ENCODE measurements at regions not wholly inside any gene's neighbourhood (a gene's known extent, or its start where the extent isn't known, plus 50 kb on each side); places are given as distances from the start of the nearest gene placed in this dataset.

DNA sequence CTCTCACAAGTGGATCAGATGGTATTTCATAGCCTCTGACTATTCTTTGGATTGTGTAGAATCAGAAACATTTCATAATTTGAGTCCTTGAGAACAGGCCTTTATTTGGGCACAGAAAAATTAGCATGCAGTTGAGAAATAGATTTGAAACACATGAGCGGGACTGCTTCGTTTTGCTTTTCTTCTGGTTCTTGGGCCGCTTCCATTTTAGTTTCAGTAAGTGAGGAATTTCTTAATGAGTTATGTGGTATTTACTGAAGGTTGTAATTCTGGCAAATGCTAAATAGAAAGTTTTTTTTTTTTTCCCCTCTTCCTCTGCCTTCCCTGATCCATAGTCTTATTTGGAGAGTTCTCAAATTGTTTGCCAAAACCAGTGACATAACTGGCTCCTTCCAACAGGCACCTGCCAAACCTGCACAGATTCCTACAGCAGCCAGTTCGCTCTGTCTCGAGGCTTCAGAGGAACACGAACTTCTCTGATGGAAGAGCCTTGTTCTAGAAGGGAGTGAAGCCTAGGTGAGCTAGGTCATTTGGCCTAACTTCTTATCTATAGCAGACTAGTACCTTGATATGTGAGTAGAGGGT lies 71.2 kb upstream of the SLC28A3 start:
- Histone ChIP-seq H3K27me3 (no peaks in the 10 kb centered on the region), H3K4me3 (no peak overlapping the region), H3K36me3 (no peaks in the 10 kb centered on the region), H3K4me1 (no peaks in the 10 kb centered on the region), H3K27ac (no peak overlapping the region), H3K9me3 (no peaks in the 10 kb centered on the region)
- no peak for DNase-seq
- 76 to 85% methylated on average over 6 of the region's 6 CpGs for WGBS, 2 donors
- TF ChIP-seq POLR2AphosphoS5 (IDR thresholded peaks at IDR 0.05) (no peak), POLR2A (IDR thresholded peaks at IDR 0.05) (no peak), EP300 (IDR thresholded peaks at IDR 0.05) (no peak), CTCF (IDR thresholded peaks at IDR 0.05) (no peak)
- intact Hi-C loops (cut with DNase I): no loop called here

DNA sequence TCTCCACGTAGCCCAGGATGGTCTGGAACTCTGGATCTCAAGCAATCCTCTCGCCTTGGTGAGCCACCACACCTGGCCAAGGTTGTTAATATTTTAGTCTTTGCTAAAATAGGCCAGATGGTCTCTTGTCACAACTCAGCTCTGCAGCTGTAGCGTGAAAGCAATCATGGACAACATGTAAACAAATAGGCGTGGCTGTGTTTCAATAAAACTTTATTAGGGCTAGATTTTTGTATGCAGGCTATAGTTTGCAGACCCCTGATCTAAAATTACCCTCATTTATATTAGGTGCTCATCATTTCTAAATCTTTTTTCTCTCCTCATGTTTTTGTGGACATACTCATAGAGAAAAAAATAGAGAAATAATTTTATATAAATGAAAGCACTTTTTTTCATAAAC lies 72.1 kb upstream of the SLC28A3 start:
- no peaks in the 10 kb centered on the region for H3K27me3 ChIP-seq
- H3K9me3 ChIP-seq: no peaks in the 10 kb centered on the region
- no peak overlapping the region for H3K4me3 ChIP-seq
- no peaks in the 10 kb centered on the region for H3K36me3 ChIP-seq
- 39 to 75% methylated on average over 4 of the region's 4 CpGs for WGBS, 2 donors
- TF ChIP-seq POLR2A (IDR thresholded peaks at IDR 0.05) (no peak), POLR2AphosphoS5 (IDR thresholded peaks at IDR 0.05) (no peak), CTCF (IDR thresholded peaks at IDR 0.05) (no peak), EP300 (IDR thresholded peaks at IDR 0.05) (no peak)
- no peaks in the 10 kb centered on the region for H3K4me1 ChIP-seq
- no peak overlapping the region for H3K27ac ChIP-seq
- intact Hi-C loops (cut with DNase I): no loop called here
- DNase-seq: no peak

GRCh38 chr9:84413301-84413700 lies 72.7 kb upstream of the SLC28A3 start:
- Histone ChIP-seq H3K36me3 (no peaks in the 10 kb centered on the region), H3K27ac (no peak overlapping the region), H3K4me3 (no peak overlapping the region), H3K4me1 (no peaks in the 10 kb centered on the region), H3K27me3 (no peaks in the 10 kb centered on the region), H3K9me3 (no peaks in the 10 kb centered on the region)
- TF ChIP-seq POLR2A (IDR thresholded peaks at IDR 0.05) (no peak), EP300 (IDR thresholded peaks at IDR 0.05) (no peak), CTCF (IDR thresholded peaks at IDR 0.05) (no peak), POLR2AphosphoS5 (IDR thresholded peaks at IDR 0.05) (no peak)
- 74 to 84% methylated on average over 3 of the region's 3 CpGs for WGBS, 2 donors
- no peak for DNase-seq
- intact Hi-C loops (cut with DNase I): no loop called here

DNA sequence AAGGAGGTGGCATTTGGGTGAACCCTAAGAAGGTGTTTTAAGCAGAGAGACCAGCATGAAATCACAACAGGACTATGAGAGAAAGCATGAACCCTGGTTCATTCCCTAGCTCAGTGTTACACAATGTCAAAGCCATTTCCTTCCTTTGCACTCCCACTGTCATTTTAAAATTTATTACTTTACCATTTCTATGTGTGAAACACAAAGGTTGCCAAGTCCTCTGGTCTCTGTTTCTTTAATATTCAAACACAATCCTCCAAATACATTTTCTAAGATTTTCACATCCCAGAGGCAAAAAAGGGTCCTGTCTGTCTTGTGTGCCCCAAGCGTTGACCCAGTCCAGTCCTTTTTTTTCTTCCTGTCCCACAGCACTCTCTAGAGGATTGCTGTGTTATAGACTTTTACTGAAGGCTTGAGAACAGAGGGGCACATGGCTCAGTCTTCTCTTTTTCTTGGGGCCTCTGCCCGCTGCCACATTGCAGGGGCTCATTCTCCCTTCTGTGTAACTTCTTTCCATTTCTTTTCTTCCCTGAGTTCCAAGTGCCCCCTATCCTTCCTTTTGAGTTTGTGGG lies 78.6 kb upstream of the SLC28A3 start:
- intact Hi-C loops (cut with DNase I): no loop called here
- H3K27ac ChIP-seq: no peak overlapping the region
- no peak overlapping the region for H3K4me3 ChIP-seq
- no peaks in the 10 kb centered on the region for H3K27me3 ChIP-seq
- TF ChIP-seq EP300 (IDR thresholded peaks at IDR 0.05) (no peak), CTCF (IDR thresholded peaks at IDR 0.05) (no peak), POLR2AphosphoS5 (IDR thresholded peaks at IDR 0.05) (no peak), POLR2A (IDR thresholded peaks at IDR 0.05) (no peak)
- peaks cover 0 to 4% (median 0%) of the 10 kb centered on the region in 4 donors for H3K9me3 ChIP-seq
- no peak for DNase-seq
- no peaks in the 10 kb centered on the region for H3K4me1 ChIP-seq
- WGBS, 2 donors: 36% methylated on average over 2 of the region's 2 CpGs
- H3K36me3 ChIP-seq: no peaks in the 10 kb centered on the region

DNA sequence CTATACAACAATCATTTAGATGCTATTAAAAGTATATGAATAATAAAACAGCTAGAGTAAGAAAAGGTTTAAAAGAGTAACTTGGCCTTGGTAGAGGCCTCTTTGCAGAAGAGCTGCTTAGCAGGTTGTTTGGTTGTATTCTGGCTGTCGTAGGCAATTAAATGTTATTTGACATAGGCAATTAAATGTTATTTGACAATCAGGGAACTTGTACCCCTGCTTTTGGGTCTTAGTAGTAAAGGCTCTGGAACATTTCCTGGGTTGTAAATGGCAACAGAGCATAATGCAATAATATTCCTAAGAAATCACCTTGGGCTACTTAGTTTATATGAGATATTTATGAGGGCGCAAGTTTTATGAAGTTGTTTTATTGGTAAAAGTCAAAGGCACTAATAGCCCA lies 84.4 kb upstream of the SLC28A3 start:
- Histone ChIP-seq H3K36me3 (no peaks in the 10 kb centered on the region), H3K4me3 (no peak overlapping the region), H3K9me3 (peaks cover 0 to 4% (median 0%) of the 10 kb centered on the region in 4 donors), H3K27me3 (no peaks in the 10 kb centered on the region), H3K27ac (peak overlapping the region in 1 of 4 donors; percentile 33), H3K4me1 (no peaks in the 10 kb centered on the region)
- 61 to 83% methylated on average over 2 of the region's 2 CpGs for WGBS, 2 donors
- TF ChIP-seq POLR2AphosphoS5 (IDR thresholded peaks at IDR 0.05) (peak in 1 of 4 donors; percentile 47), EP300 (IDR thresholded peaks at IDR 0.05) (no peak), CTCF (IDR thresholded peaks at IDR 0.05) (no peak)
- no peak for DNase-seq
- intact Hi-C loops (cut with DNase I): no loop called here

Data from sigmoid colon (tissue), 6 donors.